ENCODE measurements at regions not wholly inside any gene's neighbourhood (a gene's known extent, or its start where the extent isn't known, plus 50 kb on each side); places are given as distances from the start of the nearest gene placed in this dataset.

- DNase-seq (ENCODE audit: low read depth in 2 of 2) = no peak
Measured at GRCh38 chr17:31588034-31588433, 196.6 kb downstream of the RAB11FIP4 start.
